K562 (cell line): ENCODE measurements at regions not wholly inside any gene's neighbourhood (a gene's known extent, or its start where the extent isn't known, plus 50 kb on each side); places are given as distances from the start of the nearest gene placed in this dataset.
"Not testable (repeated sequence)": the region's sequence is repeated elsewhere in the genome, so short reads cannot be mapped to it uniquely, and the experiment has no call there.

Experiments
- ATAC-seq: fragments of 200-7000 bp; cut with Tn5 transposase; 3 replicates; pipeline ENCODE4 v1.9.1; 2020; ENCODE audit warnings: moderate library complexity
- BruUV-seq: library from RNA; stranded (reverse); fragments of 400-500 nt; replicated peaks from 2 replicates; lab custom pipeline; 2021; lab: Mats Ljungman, UMichigan
- CTCF ChIA-PET: fragments of 300-600 bp; formaldehyde crosslinking; extraction: SDS; loops from one replicate; lab custom pipeline; 2021; ENCODE audit warnings: low intra/inter-chr PET ratio; lab: Yijun Ruan, JAX
- POLR2A ChIA-PET: fragments of 300-600, 350-650 bp; sonication (Branson Sonifier 250); formaldehyde crosslinking; extraction: SDS; loops from one replicate; lab custom pipeline; 2021; ENCODE audit warnings: antibody characterized with exemption, inconsistent platforms; lab: Yijun Ruan, JAX
- DNase-seq, 4 experiments: peaks; one replicate each; pipeline versions ENCODE4 v3.0.0 to v3.0.0-alpha.2; 2011 to 2018; ENCODE audit warnings: low spot score in 3 of 4, mixed read lengths in 3 of 4; ENCODE audit errors: extremely low read depth in 1 of 4
- FAIRE-seq: peaks from 2 replicates; lab custom pipeline; 2011; peaks lifted over from hg19 to GRCh38; lab: Jason Lieb, UNC
- H2AFZ ChIP-seq: 2 replicates; pipeline ENCODE4 v1.6.0; 2011; ENCODE audit warnings: low read depth, low read length, control low read depth, inconsistent platforms
- H3K27ac ChIP-seq: fragments of 200-600 bp; 3 replicates; pipeline ENCODE4 v1.8.0; 2011; ENCODE audit warnings: low read depth, mild to moderate bottlenecking, control low read depth, inconsistent platforms, low read length, moderate library complexity, mixed read lengths; ENCODE audit errors: extremely low read depth
- H3K27me3 ChIP-seq, 2 experiments: fragments of 300-600 bp in 1 of 2; 2 replicates in 1 of 2; 3 replicates in 1 of 2; pipeline versions ENCODE4 v1.6.0 to v1.8.0; 2011; ENCODE audit warnings: inconsistent platforms in 2 of 2, low read length in 2 of 2, mild to moderate bottlenecking in 1 of 2, mixed read lengths in 1 of 2, moderate library complexity in 1 of 2; ENCODE audit not compliant: control insufficient read depth in 2 of 2, insufficient read depth in 2 of 2
- H3K36me3 ChIP-seq: fragments of 300-600 bp; 3 replicates; pipeline ENCODE4 v1.8.0; 2011; ENCODE audit warnings: mild to moderate bottlenecking, low read length, inconsistent platforms; ENCODE audit not compliant: control insufficient read depth, insufficient read depth
- H3K4me1 ChIP-seq, 2 experiments: fragments of 200-600 bp in 1 of 2; replicated peaks in 1 of 2; 2 replicates in 1 of 2; 3 replicates in 1 of 2; pipeline versions ENCODE4 v1.5.1 to v1.8.0; 2011; ENCODE audit warnings: inconsistent platforms in 2 of 2, low read length in 2 of 2, mild to moderate bottlenecking in 1 of 2, mixed read lengths in 1 of 2, moderate library complexity in 1 of 2; ENCODE audit not compliant: control insufficient read depth in 2 of 2, insufficient read depth in 2 of 2
- H3K4me2 ChIP-seq: 2 replicates; pipeline ENCODE4 v1.6.1; 2011; ENCODE audit warnings: low read length, control low read depth, inconsistent platforms, mixed read lengths; ENCODE audit not compliant: insufficient read depth
- H3K4me3 ChIP-seq: fragments of 200-600 bp; sonication (generic), shearing (Covaris generic); 2 replicates; pipeline ENCODE4 v1.5.1; 2016; ENCODE audit warnings: control low read depth, inconsistent platforms
- H3K79me2 ChIP-seq: fragments of 200-600 bp; 3 replicates; pipeline ENCODE4 v1.8.0; 2011; ENCODE audit warnings: low read length, inconsistent platforms; ENCODE audit not compliant: control insufficient read depth, insufficient read depth
- H3K9ac ChIP-seq, 2 experiments: 2 replicates each; pipeline versions ENCODE4 v1.6.0 to v1.6.1; 2011; ENCODE audit warnings: low read depth in 2 of 2, low read length in 2 of 2, control low read depth in 1 of 2, inconsistent platforms in 1 of 2, mild to moderate bottlenecking in 1 of 2, mixed read lengths in 1 of 2; ENCODE audit not compliant: insufficient read depth in 1 of 2
- H3K9me1 ChIP-seq: one replicate; pipeline ENCODE4 v1.6.0; 2011; ENCODE audit warnings: inconsistent platforms, mild to moderate bottlenecking, low read length, moderate library complexity; ENCODE audit not compliant: control insufficient read depth, insufficient read depth
- H3K9me3 ChIP-seq: replicated peaks from 2 replicates; pipeline ENCODE4 v1.5.1; 2011; ENCODE audit warnings: low read depth, low read length, inconsistent platforms; ENCODE audit not compliant: control insufficient read depth, insufficient read depth
- H4K20me1 ChIP-seq: replicated peaks from 2 replicates; pipeline ENCODE4 v1.6.1; 2011; ENCODE audit warnings: low read length, inconsistent platforms, mixed read lengths; ENCODE audit not compliant: control insufficient read depth, insufficient read depth
- ARID1B ChIP-seq: fragments of 450-650 bp; IDR thresholded peaks from 2 replicates; pipeline ENCODE4 v1.6.1; 2016; ENCODE audit warnings: antibody characterized with exemption, mild to moderate bottlenecking, inconsistent platforms
- CBFA2T2 ChIP-seq: fragments of 450-650 bp; conservative IDR thresholded peaks from 2 replicates; pipeline ENCODE4 v1.6.1; 2017; ENCODE audit warnings: mild to moderate bottlenecking
- CBFA2T3 ChIP-seq: fragments of 450-650 bp; IDR thresholded peaks from 2 replicates; pipeline ENCODE4 v1.6.1; 2017
- ZNF384 ChIP-seq: IDR thresholded peaks from 2 replicates; pipeline ENCODE4 v1.6.1; 2012; ENCODE audit warnings: low read depth, low read length, improper control_type of control experiment
- WGBS: fragments of 100-300 bp; shearing (Covaris generic); methylation state at CpG from one replicate; pipeline ENCODE4 v1.1.6; 2016; ENCODE audit warnings: low coverage, mixed read lengths; ENCODE audit not compliant: insufficient coverage; ENCODE audit errors: missing lambda C conversion rate; 5-methylcytosine and 5-hydroxymethylcytosine counted together
- in situ Hi-C: fragments of 300-500 bp; cut with MboI; formaldehyde crosslinking; loops from 4 replicates; pipeline ENCODE4 v1.15.0; 2018; ENCODE audit warnings: inconsistent platforms, mixed read lengths
- intact Hi-C: fragments of 100-400 bp; cut with micrococcal nuclease; formaldehyde crosslinking; loops from 2 replicates; pipeline ENCODE4 v1.14.2; 2022

GRCh38 chr20:29087887-29088286 is 2169.6 kb upstream of the DEFB115 start:
- WGBS: 0% methylated on average over 1 of the region's 3 CpGs
- not testable (repeated sequence) for BruUV-seq, H3K4me3 ChIP-seq, H3K9me3 ChIP-seq, H3K4me2 ChIP-seq, H4K20me1 ChIP-seq, FAIRE-seq, H3K27ac ChIP-seq, H3K4me1 ChIP-seq
- peaks cover 43% of the 10 kb centered on the region for H3K79me2 ChIP-seq
- ATAC-seq (peak; percentile 52), DNase-seq (peak in 2 of 4 experiments; percentile 18 to 55)
- 0 out of 2 replicates have a peak, but pooled peaks have one; percentile 19 for TF ChIP-seq CBFA2T2
- peak; percentile 30 for TF ChIP-seq ARID1B
- TF ChIP-seq ZNF384: peak; percentile 90
- peak; percentile 41 for TF ChIP-seq CBFA2T3
- TF ChIP-seq, all 486 proteins: peak for 4; not testable (repeated sequence) for 482
- H2AFZ ChIP-seq, H3K27me3 ChIP-seq, H3K9ac ChIP-seq, POLR2A ChIA-PET, H3K9me1 ChIP-seq, CTCF ChIA-PET, H3K36me3 ChIP-seq: not testable (repeated sequence)
- in situ Hi-C loops: loop anchor here (5.0 to 25.0 kb wide), 2 partner anchors 524 to 1294 kb away; no protein-coding TSS in a partner anchor
- intact Hi-C loops: loop anchor here (10.0 kb wide), 1 partner anchor 687 kb away; no protein-coding TSS in a partner anchor

DNA sequence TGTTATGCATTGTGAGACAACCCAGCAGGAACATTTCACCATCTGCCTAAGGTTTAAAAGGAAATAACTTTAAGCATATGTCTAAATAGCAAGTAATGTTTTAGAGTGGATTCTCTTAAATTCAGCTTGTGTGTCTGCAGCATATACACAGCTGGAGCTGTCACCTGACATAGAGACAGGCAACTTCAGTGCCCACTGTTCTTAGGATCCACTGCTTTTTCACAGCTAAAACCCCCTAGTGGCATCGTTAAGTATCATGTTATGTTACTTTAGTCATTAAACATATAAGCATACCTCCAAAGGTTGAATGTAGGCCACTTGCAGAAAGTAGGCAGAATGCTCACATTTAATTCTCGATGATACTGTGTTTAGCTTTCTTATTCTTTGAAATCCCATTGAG is 2169.0 kb upstream of the DEFB115 start:
- H4K20me1 ChIP-seq, H3K27ac ChIP-seq, H3K4me2 ChIP-seq, H2AFZ ChIP-seq, ATAC-seq, H3K36me3 ChIP-seq, H3K9ac ChIP-seq, FAIRE-seq, POLR2A ChIA-PET, H3K27me3 ChIP-seq, H3K9me1 ChIP-seq, CTCF ChIA-PET, H3K4me1 ChIP-seq, BruUV-seq, H3K9me3 ChIP-seq, H3K4me3 ChIP-seq: not testable (repeated sequence)
- 34% methylated on average over 2 of the region's 2 CpGs for WGBS
- intact Hi-C loops (loop anchor here (10.0 kb wide), 1 partner anchor 686 kb away; no protein-coding TSS in a partner anchor), in situ Hi-C loops (loop anchor here (5.0 to 25.0 kb wide), 2 partner anchors 524 to 1294 kb away; no protein-coding TSS in a partner anchor)
- H3K79me2 ChIP-seq: peaks cover 43% of the 10 kb centered on the region
- DNase-seq: peak; percentile 13 to 39 (median 20)
